ENCODE measurements at regions not wholly inside any gene's neighbourhood (a gene's known extent, or its start where the extent isn't known, plus 50 kb on each side); places are given as distances from the start of the nearest gene placed in this dataset.
"Not testable (repeated sequence)": the region's sequence is repeated elsewhere in the genome, so short reads cannot be mapped to it uniquely, and the experiment has no call there.

GRCh38 chr3:145698250-145698649, 462.7 kb downstream of the PLOD2 start:
- DNase-seq (ENCODE audit: insufficient read length, low spot score) = no peak
- peak; percentile 68 for FAIRE-seq
- TF ChIP-seq POLR2A (IDR thresholded peaks at IDR 0.05; ENCODE audit: low read depth, low read length) = no peak

GRCh38 chr3:145698749-145699148, 462.2 kb downstream of the PLOD2 start:
- no peak for TF ChIP-seq POLR2A (IDR thresholded peaks at IDR 0.05; ENCODE audit: low read depth, low read length)
- FAIRE-seq (no peak), DNase-seq (ENCODE audit: insufficient read length, low spot score) (no peak)

DNA sequence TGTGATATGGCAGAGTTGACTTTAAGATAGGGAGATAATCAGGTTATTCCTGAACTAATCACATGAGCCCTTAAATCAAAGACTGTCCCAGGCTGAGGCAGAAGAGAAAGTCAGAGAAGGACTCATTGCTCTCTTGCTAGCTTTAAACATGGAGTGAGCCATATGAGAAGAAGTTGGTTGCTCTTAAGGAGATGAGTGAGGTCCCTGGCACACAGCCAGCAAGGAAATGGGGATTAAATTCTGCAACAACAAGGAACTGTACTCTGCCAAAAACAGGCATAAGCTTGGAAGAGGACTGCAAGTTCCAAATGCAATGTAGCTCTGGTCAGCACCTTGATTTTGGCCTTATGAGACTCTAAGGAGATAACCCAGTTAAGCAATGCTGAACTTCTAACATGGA, 457.0 kb downstream of the PLOD2 start:
- FAIRE-seq (no peak), DNase-seq (ENCODE audit: insufficient read length, low spot score) (no peak)
- no peak for TF ChIP-seq POLR2A (IDR thresholded peaks at IDR 0.05; ENCODE audit: low read depth, low read length)

- not testable (repeated sequence) for FAIRE-seq; DNase-seq (ENCODE audit: insufficient read length, low spot score)
Measured at GRCh38 chr3:145709779-145710178, 451.2 kb downstream of the PLOD2 start.

DNA sequence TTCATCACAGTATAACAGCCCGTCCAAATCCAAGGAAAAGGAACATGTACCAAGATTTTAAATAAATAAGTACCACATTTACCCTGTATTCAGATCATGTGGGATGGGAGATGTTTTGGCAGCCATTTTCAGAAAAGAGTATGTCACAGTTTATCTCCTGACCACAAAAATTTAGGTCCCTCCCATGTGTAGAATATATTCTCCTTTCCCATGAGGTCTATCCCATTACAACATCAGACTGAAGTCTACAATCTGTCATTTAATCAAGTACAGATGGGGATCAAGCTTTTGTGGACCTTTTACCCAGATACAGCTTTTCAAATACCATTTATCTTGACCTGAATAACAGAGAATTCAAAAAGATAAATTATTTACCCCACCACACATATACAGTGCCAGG, 444.5 kb downstream of the PLOD2 start:
- TF ChIP-seq POLR2A (IDR thresholded peaks at IDR 0.05; ENCODE audit: low read depth, low read length) = no peak
- no peak for FAIRE-seq
- no peak for DNase-seq (ENCODE audit: insufficient read length, low spot score)

GRCh38 chr3:145719114-145719513, 441.9 kb downstream of the PLOD2 start:
- TF ChIP-seq POLR2A (IDR thresholded peaks at IDR 0.05; ENCODE audit: low read depth, low read length) = no peak
- FAIRE-seq = no peak
- DNase-seq (ENCODE audit: insufficient read length, low spot score) = no peak

DNA sequence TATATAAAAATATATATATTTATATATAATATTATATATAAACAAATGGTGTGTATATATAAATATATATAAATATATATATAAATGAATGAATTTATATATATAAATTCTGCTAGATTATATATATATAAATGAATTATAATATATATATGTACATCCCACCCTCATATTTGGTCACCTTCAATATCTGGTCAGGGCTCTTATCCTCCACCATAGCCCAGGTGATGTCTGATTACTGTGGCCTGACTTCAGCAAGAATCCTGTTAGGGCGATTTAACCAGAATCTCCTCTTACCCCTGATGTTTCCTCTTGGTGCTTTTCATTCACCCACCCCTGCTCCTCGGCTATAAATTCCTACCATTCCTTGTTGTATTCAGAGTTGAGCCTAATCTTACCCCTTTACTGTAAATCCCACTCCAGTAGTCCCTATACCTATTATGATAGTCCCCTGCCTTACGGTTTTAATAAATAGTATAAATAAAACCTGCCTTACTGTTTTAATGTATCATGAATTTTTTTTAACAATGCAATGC, 439.6 kb downstream of the PLOD2 start:
- no peak for DNase-seq (ENCODE audit: insufficient read length, low spot score)
- no peak for FAIRE-seq
- TF ChIP-seq POLR2A (IDR thresholded peaks at IDR 0.05; ENCODE audit: low read depth, low read length) = no peak

DNA sequence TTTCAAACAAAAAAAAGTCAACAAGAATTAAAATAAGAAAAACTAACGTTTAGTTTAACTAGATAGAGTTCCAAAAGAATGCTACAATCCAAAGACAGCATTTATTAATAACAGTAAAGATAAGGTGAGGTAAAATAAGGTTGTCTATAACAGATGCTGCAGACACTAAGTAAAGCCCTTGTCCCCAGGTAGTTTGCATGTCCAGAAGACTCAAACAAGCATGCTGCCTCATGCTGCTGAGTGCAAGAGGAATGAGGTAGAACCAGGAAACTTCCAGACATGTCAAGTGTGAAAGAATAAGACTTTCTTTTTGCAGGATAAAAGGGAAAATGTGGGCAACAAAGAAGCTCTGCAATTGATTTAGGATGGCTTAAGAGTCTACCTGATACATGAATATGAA, 439.2 kb downstream of the PLOD2 start:
- DNase-seq (ENCODE audit: insufficient read length, low spot score) (no peak), FAIRE-seq (no peak)
- TF ChIP-seq POLR2A (IDR thresholded peaks at IDR 0.05; ENCODE audit: low read depth, low read length) = no peak

GRCh38 chr3:145727476-145727875, 433.5 kb downstream of the PLOD2 start:
- FAIRE-seq (no peak), DNase-seq (ENCODE audit: insufficient read length, low spot score) (no peak)
- TF ChIP-seq POLR2A (IDR thresholded peaks at IDR 0.05; ENCODE audit: low read depth, low read length) = no peak

DNA sequence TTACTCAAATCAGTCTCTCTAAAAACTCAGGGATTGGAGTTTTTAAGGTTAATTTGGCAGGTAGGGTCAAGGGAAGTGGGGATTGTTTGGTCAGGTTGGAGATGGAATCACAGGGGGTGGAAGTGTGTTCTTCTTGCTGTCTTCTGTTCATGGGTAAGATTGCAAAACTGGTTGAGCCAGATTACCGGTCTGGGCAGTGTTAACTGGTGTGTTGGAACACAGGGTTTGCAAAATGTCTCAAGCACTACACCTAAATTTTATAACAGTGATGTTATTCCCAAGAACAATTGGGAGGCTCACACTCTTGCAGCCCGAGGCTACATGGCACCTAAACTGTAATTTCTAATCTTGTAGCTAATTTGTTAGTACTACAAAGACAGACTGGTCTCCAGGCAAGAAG, 425.4 kb downstream of the PLOD2 start:
- no peak for DNase-seq (ENCODE audit: insufficient read length, low spot score)
- no peak for FAIRE-seq
- no peak for TF ChIP-seq POLR2A (IDR thresholded peaks at IDR 0.05; ENCODE audit: low read depth, low read length)

DNA sequence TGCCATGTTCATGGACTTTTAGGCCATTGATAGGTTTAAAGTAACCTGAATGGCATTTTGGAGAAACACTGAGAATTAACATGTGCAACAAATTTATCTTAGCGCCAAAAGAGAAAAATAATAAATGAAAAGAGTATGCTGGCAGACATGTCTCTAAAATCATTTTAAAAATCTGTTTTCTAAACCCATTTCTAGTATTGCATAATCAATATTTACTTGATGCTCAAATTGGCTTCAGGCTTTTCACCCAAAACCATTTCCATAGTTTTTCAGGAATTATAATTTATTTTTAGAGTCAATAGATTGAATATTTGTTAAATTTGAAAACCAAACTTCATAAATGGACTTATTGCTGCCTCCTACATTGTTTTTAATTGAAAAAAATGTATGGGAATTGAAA, 423.0 kb downstream of the PLOD2 start:
- FAIRE-seq = no peak
- TF ChIP-seq POLR2A (IDR thresholded peaks at IDR 0.05; ENCODE audit: low read depth, low read length) = no peak
- DNase-seq (ENCODE audit: insufficient read length, low spot score) = no peak

- DNase-seq (ENCODE audit: insufficient read length, low spot score) = no peak
- FAIRE-seq = no peak
- no peak for TF ChIP-seq POLR2A (IDR thresholded peaks at IDR 0.05; ENCODE audit: low read depth, low read length)
Measured at GRCh38 chr3:145739926-145740325, 421.1 kb downstream of the PLOD2 start.

DNA sequence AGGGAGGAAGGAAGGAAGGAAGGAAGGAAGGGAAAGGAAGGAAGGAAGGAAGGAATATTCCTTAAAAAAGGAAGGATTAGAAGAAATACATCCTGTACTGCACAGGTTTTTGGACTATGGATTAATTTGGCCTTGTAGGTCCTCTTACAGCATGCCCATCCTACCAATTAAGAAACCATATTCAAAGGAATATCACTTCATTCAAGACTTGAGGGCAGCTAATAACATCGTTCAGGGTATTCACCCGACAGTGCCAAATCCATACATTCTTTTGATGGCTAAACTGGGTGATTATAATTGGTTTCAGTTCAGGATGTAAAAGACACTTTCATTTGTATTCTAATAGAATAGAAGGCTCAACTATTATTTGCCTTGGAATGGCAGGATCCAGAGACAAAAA, 410.3 kb downstream of the PLOD2 start:
- FAIRE-seq (no peak), DNase-seq (ENCODE audit: insufficient read length, low spot score) (no peak)
- TF ChIP-seq POLR2A (IDR thresholded peaks at IDR 0.05; ENCODE audit: low read depth, low read length) = no peak

- no peak for FAIRE-seq
Measured at GRCh38 chr3:145752576-145752975, 408.4 kb downstream of the PLOD2 start.

DNA sequence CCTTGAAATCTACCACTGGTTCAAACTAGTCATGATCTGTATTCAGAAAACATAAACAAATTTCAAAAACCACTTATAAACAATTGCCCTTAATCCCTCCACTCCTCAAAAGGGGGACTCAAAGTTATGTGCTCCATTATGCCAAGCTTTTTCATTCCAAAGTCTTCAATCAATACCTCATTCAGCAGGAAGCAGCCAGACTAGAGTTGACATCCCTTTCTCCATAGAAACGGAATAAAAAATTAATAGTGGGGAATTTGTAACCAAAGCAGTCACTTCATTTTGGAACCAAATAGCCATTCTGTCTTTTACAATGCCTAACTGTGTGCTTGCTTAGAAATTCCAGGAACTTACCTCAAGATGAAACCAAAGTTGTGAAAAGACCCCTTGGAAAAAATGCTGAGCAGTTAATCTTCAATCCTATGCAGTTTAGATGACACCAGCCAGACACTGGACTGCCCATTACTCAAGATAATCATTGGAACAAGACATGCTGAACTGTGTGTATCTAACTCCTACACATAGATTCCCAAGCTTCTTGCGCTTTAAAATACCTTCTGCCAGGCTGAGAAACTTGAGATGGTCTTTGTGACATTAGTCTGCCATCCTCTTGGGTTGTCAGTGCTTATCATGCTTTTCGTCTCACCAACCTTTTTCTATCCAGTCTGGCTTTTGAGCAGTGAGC, 406.2 kb downstream of the PLOD2 start:
- no peak for TF ChIP-seq POLR2A (IDR thresholded peaks at IDR 0.05; ENCODE audit: low read depth, low read length)
- DNase-seq (ENCODE audit: insufficient read length, low spot score) (no peak), FAIRE-seq (no peak)

More at GRCh38 chr3:145752576-145752975, 408.4 kb downstream of the PLOD2 start:
- TF ChIP-seq POLR2A (IDR thresholded peaks at IDR 0.05; ENCODE audit: low read depth, low read length) = no peak
- DNase-seq (ENCODE audit: insufficient read length, low spot score) = no peak

All from H54 (cell line).